ENCODE measurements at regions not wholly inside any gene's neighbourhood (a gene's known extent, or its start where the extent isn't known, plus 50 kb on each side); places are given as distances from the start of the nearest gene placed in this dataset.

- DNase-seq (ENCODE audit: extremely low read depth, low read depth): no peak
- TF ChIP-seq CTCF (IDR thresholded peaks at IDR 0.05; ENCODE audit: low read depth, low read length): no peak
These were observed 182.6 kb downstream of the FSIP2 start for GRCh38 chr2:185921048-185921756.

GRCh38 chr2:185934232-185934631 is 195.6 kb downstream of the FSIP2 start:
- no peak for DNase-seq (ENCODE audit: extremely low read depth, low read depth)
- TF ChIP-seq CTCF (IDR thresholded peaks at IDR 0.05; ENCODE audit: low read depth, low read length): no peak

GRCh38 chr2:185939858-185940257 is 201.3 kb downstream of the FSIP2 start:
- no peak for TF ChIP-seq CTCF (IDR thresholded peaks at IDR 0.05; ENCODE audit: low read depth, low read length)

GRCh38 chr2:185942855-185943254 is 204.3 kb downstream of the FSIP2 start:
- no peak for DNase-seq (ENCODE audit: extremely low read depth, low read depth)
- no peak for TF ChIP-seq CTCF (IDR thresholded peaks at IDR 0.05; ENCODE audit: low read depth, low read length)

More at GRCh38 chr2:185939858-185940257, 201.3 kb downstream of the FSIP2 start:
- DNase-seq (ENCODE audit: extremely low read depth, low read depth): no peak

GRCh38 chr2:185947722-185948121 is 209.1 kb downstream of the FSIP2 start:
- no peak for TF ChIP-seq CTCF (IDR thresholded peaks at IDR 0.05; ENCODE audit: low read depth, low read length)
- no peak for DNase-seq (ENCODE audit: extremely low read depth, low read depth)

- no peak for DNase-seq (ENCODE audit: extremely low read depth, low read depth)
- TF ChIP-seq CTCF (IDR thresholded peaks at IDR 0.05; ENCODE audit: low read depth, low read length): no peak
These were observed 213.5 kb downstream of the FSIP2 start for GRCh38 chr2:185952100-185952499.

GRCh38 chr2:185954389-185954788 is 215.8 kb downstream of the FSIP2 start:
- no peak for TF ChIP-seq CTCF (IDR thresholded peaks at IDR 0.05; ENCODE audit: low read depth, low read length)
- no peak for DNase-seq (ENCODE audit: extremely low read depth, low read depth)

All from AG09319 (cell line).